ENCODE measurements at regions not wholly inside any gene's neighbourhood (a gene's known extent, or its start where the extent isn't known, plus 50 kb on each side); places are given as distances from the start of the nearest gene placed in this dataset.

- H2AK5ac ChIP-seq (ENCODE audit: low read depth, low read length), result no peak overlapping the region
- H2BK15ac ChIP-seq (ENCODE audit: low read length), result no peak overlapping the region
- H3K4me1 ChIP-seq (replicated peaks in 1 of 4; ENCODE audit: control insufficient read depth in 3 of 4, insufficient read depth in 4 of 4, low read length in 3 of 4), result no peaks in the 10 kb centered on the region
- H3K4ac ChIP-seq (replicated peaks; ENCODE audit: insufficient read length, low read depth, low read length), result no peak overlapping the region
- peaks cover 0 to 1% (median 0%) of the 10 kb centered on the region in 4 experiments; a peak in 1 of 7 replicates for H3K27me3 ChIP-seq (replicated peaks in 1 of 4; ENCODE audit: control insufficient read depth in 3 of 4, extremely low read depth in 1 of 4, insufficient read depth in 3 of 4, low read length in 3 of 4)
- no peaks in the 10 kb centered on the region for H3K23me2 ChIP-seq (ENCODE audit: low read depth, low read length)
- no peak overlapping the region for H2AFZ ChIP-seq (ENCODE audit: low read length)
- H4K5ac ChIP-seq (ENCODE audit: insufficient read length, low read depth, low read length), result no peak overlapping the region
- WGBS, 2 experiments (ENCODE audit: extremely low coverage in 1 of 2, insufficient coverage in 1 of 2, insufficient read length in 1 of 2, insufficient replicate concordance in 2 of 2, low coverage in 1 of 2, low lambda C conversion rate in 2 of 2, missing lambda C conversion rate in 1 of 2), result 92% methylated on average over 2 of the region's 2 CpGs; no CpG with 5 or more reads in 1 of the 2 experiments
- no peak overlapping the region for H2BK20ac ChIP-seq (ENCODE audit: low read length)
- no peak overlapping the region for H2BK120ac ChIP-seq (replicated peaks; ENCODE audit: low read depth, low read length)
- no peak overlapping the region for H3K23ac ChIP-seq (ENCODE audit: insufficient read length)
- H3K4me2 ChIP-seq (ENCODE audit: insufficient read depth in 1 of 2, low read depth in 2 of 2, low read length in 2 of 2), result no peak overlapping the region
- no peak overlapping the region for H3K4me3 ChIP-seq (ENCODE audit: extremely low read depth in 1 of 4, insufficient read depth in 2 of 4, low read depth in 3 of 4, low read length in 4 of 4)
- no peak overlapping the region for H4K91ac ChIP-seq (replicated peaks; ENCODE audit: insufficient read length, low read length)
- no peaks in the 10 kb centered on the region for H4K20me1 ChIP-seq (replicated peaks in 1 of 2; ENCODE audit: control insufficient read depth in 1 of 2, insufficient read depth in 2 of 2, low read length in 2 of 2)
- no peak overlapping the region for H3K56ac ChIP-seq (replicated peaks; ENCODE audit: insufficient read length, low read depth, low read length)
- ChIA-PET CTCF (ENCODE audit: partially characterized antibody) (interaction anchor here (6.6 kb wide), 1 partner anchor 7 kb away, joined by 32 read pairs; no protein-coding TSS in a partner anchor), POLR2A (ENCODE audit: partially characterized antibody) (no interaction called here)
- H2BK12ac ChIP-seq (ENCODE audit: low read depth, low read length), result no peak overlapping the region
- no peaks in the 10 kb centered on the region for H3K9me3 ChIP-seq (ENCODE audit: insufficient read depth in 2 of 2, low read depth in 1 of 2, low read length in 1 of 2)
- FAIRE-seq (no peak), DNase-seq (ENCODE audit: low read depth in 1 of 2, low spot score in 2 of 2) (no peak)
- no peak overlapping the region for H3K9ac ChIP-seq (replicated peaks in 1 of 4; ENCODE audit: extremely low read depth in 1 of 4, low read depth in 3 of 4, low read length in 3 of 4)
- no peak overlapping the region for H3K18ac ChIP-seq (ENCODE audit: extremely low read depth, low read length)
- no peak overlapping the region for H2BK5ac ChIP-seq (ENCODE audit: low read depth, low read length)
- H3K36me3 ChIP-seq (ENCODE audit: control insufficient read depth in 2 of 4, insufficient read depth in 4 of 4, low read length in 3 of 4), result no peaks in the 10 kb centered on the region
- no peaks in the 10 kb centered on the region for H3K79me2 ChIP-seq (ENCODE audit: control insufficient read depth in 1 of 2, insufficient read depth in 2 of 2, low read length in 2 of 2)
- no peak overlapping the region for H3K27ac ChIP-seq (ENCODE audit: low read depth, low read length)
- H3K79me1 ChIP-seq (ENCODE audit: low read depth, low read length), result no peaks in the 10 kb centered on the region
- no peak overlapping the region for H4K8ac ChIP-seq (ENCODE audit: extremely low read depth, insufficient read depth, low read length)
- H3K14ac ChIP-seq (ENCODE audit: insufficient read length), result no peak overlapping the region
- no peak for TF ChIP-seq JUND (IDR thresholded peaks at IDR 0.05; ENCODE audit: low read length)
- TF ChIP-seq CEBPB (IDR thresholded peaks at IDR 0.05; ENCODE audit: low read depth, low read length), result no peak
- TF ChIP-seq FOSL1 (IDR thresholded peaks at IDR 0.05; ENCODE audit: insufficient read depth, low read depth, low read length), result no peak
- no peak for TF ChIP-seq RAD21 (IDR thresholded peaks at IDR 0.05 in 1 of 2, conservative IDR thresholded peaks at IDR 0.05 in 1 of 2; ENCODE audit: low read depth in 2 of 2, low read length in 2 of 2)
- TF ChIP-seq, protein P1, sequence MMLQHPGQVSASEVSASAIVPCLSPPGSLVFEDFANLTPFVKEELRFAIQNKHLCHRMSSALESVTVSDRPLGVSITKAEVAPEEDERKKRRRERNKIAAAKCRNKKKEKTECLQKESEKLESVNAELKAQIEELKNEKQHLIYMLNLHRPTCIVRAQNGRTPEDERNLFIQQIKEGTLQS (IDR thresholded peaks at IDR 0.05; ENCODE audit: insufficient read depth, low read depth, low read length), result no peak
- no peak for TF ChIP-seq TAF7 (optimal IDR thresholded peaks at IDR 0.05; ENCODE audit: borderline replicate concordance, low read depth, low read length)
- no peak for TF ChIP-seq ZNF274 (IDR thresholded peaks at IDR 0.05; ENCODE audit: borderline replicate concordance, extremely low read depth, low read length)
- no peak for TF ChIP-seq BRCA1 (IDR thresholded peaks at IDR 0.05; ENCODE audit: low read depth, low read length)
- TF ChIP-seq MAFK (IDR thresholded peaks at IDR 0.05; ENCODE audit: low read depth, low read length), result no peak
- TF ChIP-seq SRF (IDR thresholded peaks at IDR 0.05; ENCODE audit: low read depth, low read length), result no peak
- TF ChIP-seq SP1 (IDR thresholded peaks at IDR 0.05; ENCODE audit: low read depth, low read length), result no peak
- no peak for TF ChIP-seq CBX5 (IDR thresholded peaks at IDR 0.05; ENCODE audit: low read depth, low read length)
- TF ChIP-seq CHD1 (IDR thresholded peaks at IDR 0.05; ENCODE audit: low read depth, low read length), result no peak
- no peak for TF ChIP-seq EGR1 (IDR thresholded peaks at IDR 0.05; ENCODE audit: borderline replicate concordance, low read depth, low read length)
- no peak for TF ChIP-seq SP4 (IDR thresholded peaks at IDR 0.05; ENCODE audit: low read length)
- no peak for TF ChIP-seq CBX8 (IDR thresholded peaks at IDR 0.05; ENCODE audit: borderline replicate concordance, low read depth, low read length)
Observed at GRCh38 chr10:105981679-105982078, 1182.8 kb downstream of the SORCS1 start.
